GM18870 (cell line): ENCODE measurements at regions not wholly inside any gene's neighbourhood (a gene's known extent, or its start where the extent isn't known, plus 50 kb on each side); places are given as distances from the start of the nearest gene placed in this dataset.

Experiments
- ATAC-seq: cut with Tn5 transposase; IDR thresholded peaks from one replicate; pipeline ENCODE4 v1.9.1; 2021; ENCODE audit warnings: moderate library complexity; ENCODE audit not compliant: unreplicated experiment

- ATAC-seq, result no peak
These were observed 65.6 kb upstream of the CTBP2 start for GRCh38 chr10:125226005-125226404.

DNA sequence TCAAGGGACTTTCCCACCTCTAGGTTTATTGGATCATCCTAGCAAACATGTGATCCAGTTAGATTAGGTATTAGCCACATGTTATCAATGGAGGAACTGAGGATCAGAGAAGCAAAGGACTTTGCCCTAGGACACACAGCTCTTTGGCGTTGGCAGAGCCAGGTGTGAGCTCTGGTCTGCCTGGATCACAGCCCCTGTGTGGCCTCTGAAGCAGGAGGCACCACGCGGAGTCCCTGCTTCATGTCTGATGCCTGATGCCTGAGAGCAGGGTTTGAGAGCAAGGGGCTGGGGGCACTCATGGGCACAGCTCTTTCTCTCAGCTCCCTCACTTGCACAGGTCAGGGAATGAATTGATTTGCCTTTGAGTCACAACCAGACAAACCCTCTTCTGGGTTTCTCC is 64.7 kb upstream of the CTBP2 start:
- no peak for ATAC-seq

DNA sequence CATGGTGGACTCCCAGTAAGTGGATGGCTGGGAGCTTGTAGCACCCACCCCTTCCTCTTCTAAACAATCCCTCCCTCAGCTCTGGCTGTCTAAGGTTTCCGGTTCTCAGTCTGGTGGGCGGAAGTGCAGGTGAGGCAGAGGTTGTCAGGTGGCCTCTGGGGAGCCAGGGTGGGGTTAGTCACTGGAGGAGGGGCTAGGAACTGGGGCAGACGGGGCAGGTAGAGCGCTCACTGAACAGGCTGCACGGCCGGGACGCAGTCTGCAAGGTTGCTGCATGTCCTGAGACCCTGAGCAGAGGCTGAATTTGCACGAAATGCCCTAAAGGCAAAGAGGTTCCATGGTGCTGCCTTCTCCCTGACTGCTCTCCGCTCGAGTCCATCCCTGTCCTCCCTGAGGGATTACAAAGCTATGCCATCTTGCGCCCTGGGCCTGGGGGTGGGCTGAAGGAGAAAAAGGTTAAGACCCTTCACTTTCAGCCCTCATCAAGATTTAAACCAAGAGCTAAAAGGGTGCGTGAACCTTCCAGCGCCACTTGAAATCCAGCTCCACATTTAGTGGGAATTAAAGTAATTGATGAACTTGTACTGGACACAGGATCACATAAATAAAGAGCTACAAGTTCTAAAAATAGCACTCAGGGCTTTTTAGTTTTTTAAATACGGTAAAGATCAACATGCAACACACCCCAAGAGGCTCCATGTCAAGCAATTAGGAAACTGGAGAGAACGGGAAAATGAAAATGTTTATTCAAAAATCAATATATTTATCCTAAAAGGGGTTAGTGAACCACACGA is 62.3 kb upstream of the CTBP2 start:
- ATAC-seq, result no peak

DNA sequence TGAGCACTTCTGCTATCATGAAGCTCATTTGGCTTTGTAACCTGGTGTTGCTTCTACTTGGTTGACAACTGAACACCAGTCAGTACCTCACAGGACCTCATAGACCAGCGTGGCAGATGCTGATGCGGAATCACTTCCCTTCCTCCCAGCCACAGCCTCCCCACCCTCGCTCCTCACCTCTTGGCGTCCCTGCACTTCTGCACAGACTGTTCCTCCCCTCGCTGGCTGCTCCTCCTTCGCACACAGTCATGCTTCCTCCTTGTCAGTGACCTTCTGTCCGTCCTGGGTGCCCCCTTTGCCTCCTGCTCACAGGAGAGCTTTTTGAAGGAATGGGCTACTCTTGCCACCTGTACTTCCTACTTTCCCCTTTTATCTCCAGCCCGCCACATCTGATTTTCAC is 61.4 kb upstream of the CTBP2 start:
- no peak for ATAC-seq

DNA sequence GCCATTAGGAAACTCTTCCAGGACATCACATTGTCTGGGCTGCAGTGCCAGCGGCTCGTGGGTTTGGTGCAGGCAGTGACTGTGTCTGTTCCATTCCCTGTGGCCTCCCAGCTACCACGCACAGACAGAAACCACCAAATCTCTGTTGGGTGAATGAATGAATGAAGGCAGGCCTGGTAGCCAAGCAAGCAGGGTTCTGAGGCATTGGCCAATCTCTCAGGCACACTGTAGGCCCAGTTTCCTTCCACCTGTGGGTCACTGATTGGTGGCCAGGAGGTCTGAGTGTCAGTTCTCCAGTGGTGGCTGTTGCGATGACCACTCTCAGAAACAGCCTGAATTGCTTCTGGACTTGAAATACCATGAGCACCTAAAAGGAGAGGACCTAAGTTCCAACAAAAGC is 59.4 kb upstream of the CTBP2 start:
- no peak for ATAC-seq

DNA sequence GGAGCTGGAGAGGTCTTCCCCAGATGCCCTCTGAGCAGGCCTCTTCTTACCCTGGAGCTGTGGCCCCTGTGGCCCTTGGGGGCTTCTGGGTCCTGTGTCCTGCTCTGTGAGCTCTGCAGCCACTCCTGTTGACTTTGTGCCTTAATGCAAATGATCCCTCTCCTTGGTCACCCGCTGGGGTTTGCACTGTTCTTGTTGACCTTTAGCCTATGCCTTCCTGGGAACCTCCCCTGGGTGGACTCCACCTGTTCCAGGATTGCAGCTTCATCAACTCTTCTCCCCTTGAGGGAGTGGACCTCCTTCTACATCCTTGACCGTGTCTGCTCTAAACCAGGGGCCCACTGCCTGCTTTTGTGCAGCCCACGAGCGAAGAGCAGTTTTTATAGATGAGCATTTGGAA is 58.6 kb upstream of the CTBP2 start:
- ATAC-seq, result no peak

GRCh38 chr10:125217990-125218675 is 57.8 kb upstream of the CTBP2 start:
- no peak for ATAC-seq

DNA sequence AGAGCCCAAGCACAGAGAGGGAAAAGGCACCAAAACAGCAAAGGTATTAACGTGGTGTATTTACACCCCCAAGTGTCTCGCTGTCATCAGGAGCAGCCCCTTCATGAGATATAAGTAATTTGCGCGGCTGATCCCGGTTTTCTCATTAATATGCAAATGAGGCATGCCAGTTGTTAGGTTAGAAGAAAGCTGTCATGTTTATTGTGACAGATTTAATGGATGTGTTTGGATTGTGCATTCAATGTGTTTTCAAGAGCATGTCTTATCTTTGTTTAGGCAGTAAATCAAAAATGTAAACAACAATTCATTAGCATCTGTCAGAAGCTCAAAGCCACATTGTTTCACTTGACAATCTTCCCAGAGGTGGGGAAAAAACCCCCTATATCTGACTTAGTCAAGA is 56.5 kb upstream of the CTBP2 start:
- ATAC-seq, result no peak

DNA sequence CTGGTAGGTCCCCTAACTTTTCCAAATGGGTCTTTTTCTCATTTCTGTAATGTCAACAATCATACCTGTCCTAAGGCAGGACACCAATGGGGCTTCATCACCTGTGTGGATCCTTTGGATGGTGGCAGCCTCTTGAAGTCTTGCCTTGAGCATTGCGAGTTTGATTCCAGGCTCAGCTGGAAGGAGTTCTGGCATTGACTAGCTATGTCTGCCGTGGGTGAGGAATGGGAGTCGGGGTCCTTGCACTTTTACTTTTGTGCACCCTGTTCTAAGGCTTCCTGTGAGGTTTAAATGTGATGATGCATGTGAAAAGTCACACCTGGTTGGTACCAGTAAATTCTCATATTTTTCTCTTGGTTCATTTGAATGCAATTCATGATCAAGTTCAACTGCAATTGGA is 55.9 kb upstream of the CTBP2 start:
- no peak for ATAC-seq

GRCh38 chr10:125214283-125214570 is 53.9 kb upstream of the CTBP2 start:
- no peak for ATAC-seq

- ATAC-seq, result no peak
These were observed 53.3 kb upstream of the CTBP2 start for GRCh38 chr10:125213541-125214282.

- ATAC-seq, result no peak
These were observed 51.9 kb upstream of the CTBP2 start for GRCh38 chr10:125212150-125212809.
